SK-N-MC (cell line): ENCODE measurements at regions not wholly inside any gene's neighbourhood (a gene's known extent, or its start where the extent isn't known, plus 50 kb on each side); places are given as distances from the start of the nearest gene placed in this dataset.

Experiments used
- EZH2 ChIP-seq: fragments of 200-600 bp; sonication (generic); IDR thresholded peaks from one replicate; pipeline ENCODE4 v1.6.1; 2017; ENCODE audit warnings: antibody characterized with exemption
- FOXP2 ChIP-seq: optimal IDR thresholded peaks from 2 replicates; pipeline ENCODE3; 2011; ENCODE audit warnings: mild to moderate bottlenecking, moderate library complexity; ENCODE audit not compliant: insufficient read depth; ENCODE audit errors: extremely low read length, control extremely low read depth
- POLR2AphosphoS5 ChIP-seq: IDR thresholded peaks from 2 replicates; pipeline ENCODE4 v1.6.1; 2012; ENCODE audit warnings: mild to moderate bottlenecking, low read depth, low read length, borderline replicate concordance

DNA sequence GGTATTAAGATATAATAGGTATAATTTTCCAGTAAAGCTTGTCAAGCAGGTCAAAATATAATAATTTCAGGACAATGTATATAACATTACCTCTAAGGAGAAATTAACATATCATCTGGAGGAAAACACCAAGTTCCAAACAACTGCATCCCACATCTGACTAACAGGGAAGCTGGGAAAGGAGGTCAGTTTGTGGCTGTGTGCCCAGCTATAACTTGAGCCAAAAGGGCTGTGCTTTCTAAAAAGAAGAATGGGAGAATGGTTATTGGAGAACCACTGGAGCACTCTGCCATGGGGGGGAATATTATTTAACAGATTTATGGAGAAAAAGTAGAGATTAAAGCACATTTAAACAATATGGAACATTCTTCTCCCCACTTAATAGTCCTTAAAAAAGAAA is 390.6 kb upstream of the PKDCC start:
- TF ChIP-seq POLR2AphosphoS5 (no peak), EZH2 (no peak), FOXP2 (no peak)
